ENCODE measurements at regions not wholly inside any gene's neighbourhood (a gene's known extent, or its start where the extent isn't known, plus 50 kb on each side); places are given as distances from the start of the nearest gene placed in this dataset.

- Histone ChIP-seq H2BK120ac (ENCODE audit: low read depth, low read length, poor library complexity, severe bottlenecking) (no peak overlapping the region), H2AK5ac (ENCODE audit: insufficient read length, low read length) (no peak overlapping the region), H4K91ac (ENCODE audit: insufficient read length, low read depth, low read length) (no peak overlapping the region), H3K14ac (ENCODE audit: insufficient read depth, low read length) (no peak overlapping the region), H2BK20ac (ENCODE audit: low read depth, low read length, poor library complexity, severe bottlenecking) (no peak overlapping the region), H2BK5ac (ENCODE audit: insufficient read length, low read length) (no peak overlapping the region), H3K9ac (ENCODE audit: extremely low read depth, insufficient read length, low read length) (no peak overlapping the region), H2AFZ (ENCODE audit: low read length) (no peak overlapping the region), H4K8ac (replicated peaks; ENCODE audit: insufficient read length, low read depth, low read length) (no peak overlapping the region), H3K56ac (ENCODE audit: insufficient read length, low read depth, low read length) (no peak overlapping the region), H3K18ac (ENCODE audit: insufficient read length, low read depth, low read length) (no peak overlapping the region), H3K23me2 (ENCODE audit: insufficient read length, low read depth, low read length, poor library complexity, severe bottlenecking) (no peaks in the 10 kb centered on the region), H3K27me3 (ENCODE audit: insufficient read depth, low read length) (no peaks in the 10 kb centered on the region), H3T11ph (ENCODE audit: low read length) (no peak overlapping the region), H3K4ac (ENCODE audit: low read depth, low read length) (no peak overlapping the region), H4K20me1 (ENCODE audit: control insufficient read depth, insufficient read depth, insufficient read length) (no peaks in the 10 kb centered on the region), H3K23ac (ENCODE audit: insufficient read length, low read depth, low read length) (no peak overlapping the region), H3K9me3 (ENCODE audit: control insufficient read depth, low read depth, low read length) (no peaks in the 10 kb centered on the region), H3K4me2 (ENCODE audit: insufficient read depth, insufficient read length, low read length) (no peak overlapping the region), H2BK12ac (ENCODE audit: insufficient read length, low read depth, low read length) (no peak overlapping the region), H4K5ac (ENCODE audit: insufficient read length, low read depth, low read length) (no peak overlapping the region), H2BK15ac (ENCODE audit: low read depth, low read length) (no peak overlapping the region), H3K79me1 (ENCODE audit: insufficient read depth, low read depth, low read length, poor library complexity, severe bottlenecking) (no peaks in the 10 kb centered on the region), H3K4me1 (ENCODE audit: insufficient read depth, low read length) (no peaks in the 10 kb centered on the region; the same call in 1 of the 2 replicates), H3K79me2 (ENCODE audit: insufficient read depth, low read length) (no peaks in the 10 kb centered on the region), H3K27ac (ENCODE audit: insufficient read length, low read depth, low read length) (no peak overlapping the region)
- no peak overlapping the region for H3K4me3 Mint-ChIP-seq
- H3K4me1 Mint-ChIP-seq, result peaks cover 2 to 7% of the 10 kb centered on the region in 2 experiments; a peak in 1 of 4 replicates
- no peaks in the 10 kb centered on the region; a peak in 1 of 5 replicates for H3K9me3 Mint-ChIP-seq
- H3K27me3 Mint-ChIP-seq (ENCODE audit: low read depth), result no peaks in the 10 kb centered on the region
- no peak overlapping the region; a peak in 1 of 7 replicates for H3K27ac Mint-ChIP-seq
- no peak for DNase-seq
- TF ChIP-seq, protein P1, sequence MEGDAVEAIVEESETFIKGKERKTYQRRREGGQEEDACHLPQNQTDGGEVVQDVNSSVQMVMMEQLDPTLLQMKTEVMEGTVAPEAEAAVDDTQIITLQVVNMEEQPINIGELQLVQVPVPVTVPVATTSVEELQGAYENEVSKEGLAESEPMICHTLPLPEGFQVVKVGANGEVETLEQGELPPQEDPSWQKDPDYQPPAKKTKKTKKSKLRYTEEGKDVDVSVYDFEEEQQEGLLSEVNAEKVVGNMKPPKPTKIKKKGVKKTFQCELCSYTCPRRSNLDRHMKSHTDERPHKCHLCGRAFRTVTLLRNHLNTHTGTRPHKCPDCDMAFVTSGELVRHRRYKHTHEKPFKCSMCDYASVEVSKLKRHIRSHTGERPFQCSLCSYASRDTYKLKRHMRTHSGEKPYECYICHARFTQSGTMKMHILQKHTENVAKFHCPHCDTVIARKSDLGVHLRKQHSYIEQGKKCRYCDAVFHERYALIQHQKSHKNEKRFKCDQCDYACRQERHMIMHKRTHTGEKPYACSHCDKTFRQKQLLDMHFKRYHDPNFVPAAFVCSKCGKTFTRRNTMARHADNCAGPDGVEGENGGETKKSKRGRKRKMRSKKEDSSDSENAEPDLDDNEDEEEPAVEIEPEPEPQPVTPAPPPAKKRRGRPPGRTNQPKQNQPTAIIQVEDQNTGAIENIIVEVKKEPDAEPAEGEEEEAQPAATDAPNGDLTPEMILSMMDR (conservative IDR thresholded peaks at IDR 0.05), result no peak
- WGBS (ENCODE audit: extremely low coverage, insufficient read length, low lambda C conversion rate), result no CpG with 5 or more reads among the region's 4 CpGs
- H3K36me3 Mint-ChIP-seq (ENCODE audit: insufficient read depth in 1 of 3, low read depth in 3 of 3), result no peaks in the 10 kb centered on the region
These were observed 138.8 kb downstream of the MTPAP start for GRCh38 chr10:30210296-30210695.
